HL-60 (cell line): ENCODE measurements at regions not wholly inside any gene's neighbourhood (a gene's known extent, or its start where the extent isn't known, plus 50 kb on each side); places are given as distances from the start of the nearest gene placed in this dataset.

ENCODE experiments used
- DNase-seq, 2 experiments: peaks; one replicate each; pipeline ENCODE4 v3.0.0-alpha.2; 2010 to 2020; ENCODE audit warnings: low read depth in 1 of 2, low spot score in 1 of 2
- H3K27ac ChIP-seq: fragments of 250-450 bp; sonication (Bioruptor Pico); replicated peaks from 2 replicates; pipeline ENCODE4 v1.5.1; 2020; ENCODE audit warnings: mild to moderate bottlenecking, moderate library complexity
- H3K27me3 ChIP-seq: fragments of 250-450 bp; sonication (Bioruptor Pico); 2 replicates; pipeline ENCODE4 v1.5.1; 2021; ENCODE audit warnings: mild to moderate bottlenecking, moderate library complexity; ENCODE audit not compliant: insufficient read depth, poor library complexity, severe bottlenecking
- H3K4me3 ChIP-seq: replicated peaks from 2 replicates; pipeline ENCODE4 v1.5.1; 2011; ENCODE audit warnings: mild to moderate bottlenecking, control low read depth, low read length; ENCODE audit not compliant: insufficient read depth
- CTCF ChIP-seq: IDR thresholded peaks from one replicate; pipeline ENCODE4 v1.5.1; 2011; ENCODE audit warnings: low read length, control low read depth, inconsistent platforms; ENCODE audit not compliant: insufficient read depth
- GABPA ChIP-seq: IDR thresholded peaks from 2 replicates; pipeline ENCODE4 v1.6.1; 2012; ENCODE audit warnings: low read depth
- POLR2AphosphoS5 ChIP-seq: IDR thresholded peaks from 2 replicates; pipeline ENCODE4 v1.6.1; 2012; ENCODE audit warnings: low read depth
- REST ChIP-seq: IDR thresholded peaks from 2 replicates; pipeline ENCODE4 v1.6.1; 2012; ENCODE audit warnings: low read depth; ENCODE audit not compliant: insufficient replicate concordance
- SPI1 ChIP-seq: IDR thresholded peaks from 2 replicates; pipeline ENCODE4 v1.6.1; 2012; ENCODE audit warnings: low read depth, mild to moderate bottlenecking, borderline replicate concordance

DNA sequence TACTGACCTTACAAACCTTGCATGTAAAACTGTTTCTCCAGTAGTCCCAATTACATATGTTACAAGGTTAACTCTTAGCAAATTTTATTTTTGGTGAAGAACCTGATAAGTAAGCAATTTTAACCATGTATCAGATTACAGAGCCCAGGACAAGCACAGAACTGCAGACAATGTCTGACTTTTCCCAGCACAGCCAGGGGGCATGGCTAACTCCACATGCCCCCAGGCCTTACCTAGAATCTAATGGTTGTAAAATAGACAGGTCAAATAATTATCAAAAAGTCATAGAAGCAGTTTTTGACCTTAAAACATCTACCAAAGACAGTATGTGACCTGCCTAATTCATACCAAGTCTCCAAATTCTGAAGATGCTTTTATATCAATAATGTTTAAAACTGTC is 364.1 kb downstream of the FOXO1 start:
- Histone ChIP-seq H3K4me3 (no peak overlapping the region), H3K27ac (no peak overlapping the region), H3K27me3 (no peaks in the 10 kb centered on the region)
- no peak for DNase-seq
- no peak for TF ChIP-seq CTCF
- TF ChIP-seq GABPA = no peak
- no peak for TF ChIP-seq POLR2AphosphoS5
- no peak for TF ChIP-seq SPI1
- no peak for TF ChIP-seq REST

GRCh38 chr13:40304391-40304790 is 362.1 kb downstream of the FOXO1 start:
- no peak for DNase-seq
- Histone ChIP-seq H3K27ac (no peak overlapping the region), H3K4me3 (no peak overlapping the region), H3K27me3 (no peaks in the 10 kb centered on the region)
- TF ChIP-seq SPI1 (no peak), REST (no peak), GABPA (no peak), POLR2AphosphoS5 (no peak), CTCF (no peak)

GRCh38 chr13:40306817-40307216 is 359.6 kb downstream of the FOXO1 start:
- H3K27me3 ChIP-seq = no peaks in the 10 kb centered on the region
- no peak for DNase-seq
- H3K4me3 ChIP-seq = no peak overlapping the region
- H3K27ac ChIP-seq = no peak overlapping the region
- TF ChIP-seq POLR2AphosphoS5 (no peak), SPI1 (no peak), CTCF (no peak), GABPA (no peak), REST (no peak)
